Natural killer cell (primary cell): ENCODE measurements at regions not wholly inside any gene's neighbourhood (a gene's known extent, or its start where the extent isn't known, plus 50 kb on each side); places are given as distances from the start of the nearest gene placed in this dataset.

Source experiments
- ATAC-seq, 3 donors: fragments of 150-1000 bp in 2 of 3; fragments of 200-7000 bp in 1 of 3; cut with Tn5 transposase; 1 replicate in 1 of 3; 2 replicates in 2 of 3; pipeline ENCODE4 v1.10.0; 2021; ENCODE audit warnings: mild to moderate bottlenecking in 2 of 3, moderate library complexity in 2 of 3
- DNase-seq, 2 donors: peaks; one replicate each; pipeline versions ENCODE4 v3.0.0 to v3.0.0-alpha.2; 2013 to 2021; ENCODE audit warnings: mixed read lengths in 1 of 2
- H3K27ac ChIP-seq: one replicate; pipeline ENCODE4 v1.5.1; 2013; ENCODE audit warnings: mild to moderate bottlenecking, low read length
- H3K27me3 ChIP-seq: one replicate; pipeline ENCODE4 v1.6.1; 2013; ENCODE audit warnings: low read length; ENCODE audit not compliant: control insufficient read depth, insufficient read depth
- H3K36me3 ChIP-seq: one replicate; pipeline ENCODE4 v1.6.1; 2013; ENCODE audit warnings: low read length; ENCODE audit not compliant: control insufficient read depth, insufficient read depth
- H3K4me1 ChIP-seq: one replicate; pipeline ENCODE4 v1.6.1; 2013; ENCODE audit warnings: low read length; ENCODE audit not compliant: control insufficient read depth, insufficient read depth
- H3K4me3 ChIP-seq: one replicate; pipeline ENCODE4 v1.5.1; 2013; ENCODE audit warnings: low read length
- H3K9me3 ChIP-seq: one replicate; pipeline ENCODE4 v1.6.1; 2013; ENCODE audit warnings: low read length; ENCODE audit not compliant: control insufficient read depth, insufficient read depth
- H3K27ac Mint-ChIP-seq, 2 donors: one replicate each; pipeline ENCODE4 v1.8.0; 2022; ENCODE audit warnings: mild to moderate bottlenecking in 2 of 2, mixed read lengths in 2 of 2, moderate library complexity in 1 of 2
- H3K27me3 Mint-ChIP-seq, 2 donors: one replicate each; pipeline ENCODE4 v1.8.0; 2022; ENCODE audit warnings: low read depth in 2 of 2, mixed read lengths in 2 of 2
- H3K36me3 Mint-ChIP-seq: one replicate; pipeline ENCODE4 v1.8.0; 2022; ENCODE audit warnings: mixed read lengths
- H3K4me1 Mint-ChIP-seq, 2 donors: one replicate each; pipeline ENCODE4 v1.8.0; 2022; ENCODE audit warnings: mixed read lengths in 2 of 2
- H3K4me3 Mint-ChIP-seq: one replicate; pipeline ENCODE4 v1.8.0; 2022; ENCODE audit warnings: mild to moderate bottlenecking, moderate library complexity, mixed read lengths
- H3K9me3 Mint-ChIP-seq, 2 donors: one replicate each; pipeline ENCODE4 v1.8.0; 2022; ENCODE audit warnings: mixed read lengths in 2 of 2
- CTCF ChIP-seq: fragments of 200-600 bp; IDR thresholded peaks from one replicate; pipeline ENCODE4 v1.8.0; 2022; ENCODE audit warnings: antibody characterized with exemption
- WGBS: methylation state at CpG from one replicate; pipeline ENCODE4 v1.1.7; 2013; ENCODE audit warnings: missing lambda C conversion rate; ENCODE audit not compliant: insufficient coverage; 5-methylcytosine and 5-hydroxymethylcytosine counted together
- intact Hi-C: fragments of 100-400 bp; cut with micrococcal nuclease; formaldehyde crosslinking; loops from one replicate; pipeline ENCODE4 v1.14.2; 2022

GRCh38 chr18:30404422-30404821 lies 638.1 kb downstream of the DSC3 start:
- intact Hi-C loops, result no loop called here
- Histone ChIP-seq H3K36me3 (no peaks in the 10 kb centered on the region), H3K27ac (no peak overlapping the region), H3K9me3 (no peaks in the 10 kb centered on the region), H3K27me3 (no peaks in the 10 kb centered on the region), H3K4me3 (no peak overlapping the region), H3K4me1 (no peaks in the 10 kb centered on the region)
- DNase-seq (no peak), ATAC-seq (no peak)
- no peaks in the 10 kb centered on the region for H3K27me3 Mint-ChIP-seq
- H3K4me3 Mint-ChIP-seq, result no peak overlapping the region
- WGBS, result 100% methylated on average over 1 of the region's 1 CpG
- H3K36me3 Mint-ChIP-seq, result no peaks in the 10 kb centered on the region
- H3K4me1 Mint-ChIP-seq, result no peaks in the 10 kb centered on the region
- no peak overlapping the region for H3K27ac Mint-ChIP-seq
- TF ChIP-seq CTCF, result no peak
- peaks cover 6 to 12% of the 10 kb centered on the region in 2 donors for H3K9me3 Mint-ChIP-seq

DNA sequence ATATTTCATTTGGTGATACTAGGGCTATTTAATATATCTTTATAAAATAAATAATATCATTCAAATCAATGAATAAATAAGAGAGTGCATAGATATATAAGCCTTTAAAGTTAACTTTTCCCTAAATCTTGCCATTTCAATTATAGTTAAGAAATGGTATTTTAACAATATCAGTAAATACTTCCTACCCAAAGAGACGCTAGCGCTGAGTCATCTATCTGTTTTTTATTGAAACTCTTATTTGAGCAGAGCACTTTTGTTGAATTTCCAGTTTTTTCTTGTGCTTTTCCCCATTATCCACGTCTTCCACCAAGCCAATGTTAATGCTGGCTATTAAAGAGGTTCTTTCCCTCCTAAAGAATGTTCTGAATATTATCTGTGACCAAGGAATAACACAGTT lies 639.3 kb downstream of the DSC3 start:
- intact Hi-C loops, result no loop called here
- Histone ChIP-seq H3K27me3 (no peaks in the 10 kb centered on the region), H3K9me3 (no peaks in the 10 kb centered on the region), H3K27ac (no peak overlapping the region), H3K36me3 (no peaks in the 10 kb centered on the region), H3K4me3 (no peak overlapping the region), H3K4me1 (no peaks in the 10 kb centered on the region)
- DNase-seq (no peak), ATAC-seq (no peak)
- Mint-ChIP-seq H3K4me3 (no peak overlapping the region), H3K36me3 (no peaks in the 10 kb centered on the region), H3K27ac (no peak overlapping the region), H3K4me1 (no peaks in the 10 kb centered on the region), H3K27me3 (no peaks in the 10 kb centered on the region), H3K9me3 (peaks cover 4 to 9% of the 10 kb centered on the region in 2 donors)
- no peak for TF ChIP-seq CTCF
- 91% methylated on average over 2 of the region's 3 CpGs for WGBS

- H3K9me3 ChIP-seq, result no peaks in the 10 kb centered on the region
- no peaks in the 10 kb centered on the region for H3K36me3 ChIP-seq
- H3K27ac ChIP-seq, result no peak overlapping the region
- H3K9me3 Mint-ChIP-seq, result peaks cover 6 to 9% of the 10 kb centered on the region in 2 donors
- 25% methylated on average over 2 of the region's 2 CpGs for WGBS
- H3K27ac Mint-ChIP-seq, result no peak overlapping the region
- no peaks in the 10 kb centered on the region for H3K4me1 Mint-ChIP-seq
- intact Hi-C loops, result no loop called here
- H3K4me1 ChIP-seq, result no peaks in the 10 kb centered on the region
- no peaks in the 10 kb centered on the region for H3K27me3 Mint-ChIP-seq
- H3K4me3 Mint-ChIP-seq, result no peak overlapping the region
- H3K4me3 ChIP-seq, result no peak overlapping the region
- TF ChIP-seq CTCF, result no peak
- no peaks in the 10 kb centered on the region for H3K36me3 Mint-ChIP-seq
- no peaks in the 10 kb centered on the region for H3K27me3 ChIP-seq
- no peak for DNase-seq
- ATAC-seq, result no peak
Observed at GRCh38 chr18:30387401-30387800, 655.1 kb downstream of the DSC3 start.

DNA sequence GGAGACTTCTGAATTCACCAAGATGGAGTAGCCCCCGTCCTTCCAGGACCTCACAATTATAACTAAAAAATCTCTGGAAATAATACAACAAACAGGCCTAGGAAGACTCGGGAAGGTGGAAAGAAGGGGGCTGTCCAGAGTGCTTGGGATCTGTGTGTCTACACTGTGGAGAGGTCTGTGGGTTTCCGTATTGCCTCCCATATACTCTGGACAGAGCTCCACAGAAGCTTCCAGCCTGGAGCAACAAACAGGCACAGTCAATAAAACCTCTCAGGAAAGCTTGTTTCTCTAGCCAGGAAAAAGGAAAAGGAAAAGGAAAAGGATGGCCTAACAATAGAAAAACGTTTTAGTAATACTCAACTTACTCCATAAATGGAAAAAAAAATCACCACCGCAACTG lies 655.9 kb downstream of the DSC3 start:
- Histone ChIP-seq H3K4me3 (no peak overlapping the region), H3K36me3 (no peaks in the 10 kb centered on the region), H3K27me3 (no peaks in the 10 kb centered on the region), H3K4me1 (no peaks in the 10 kb centered on the region), H3K27ac (no peak overlapping the region), H3K9me3 (peaks cover 2% of the 10 kb centered on the region)
- Mint-ChIP-seq H3K27ac (no peak overlapping the region), H3K4me1 (no peaks in the 10 kb centered on the region), H3K36me3 (no peaks in the 10 kb centered on the region), H3K9me3 (peaks cover 6 to 11% of the 10 kb centered on the region in 2 donors), H3K27me3 (no peaks in the 10 kb centered on the region), H3K4me3 (no peak overlapping the region)
- ATAC-seq (no peak), DNase-seq (no peak)
- whole genome bisulfite sequencing, result 25% methylated on average over 4 of the region's 5 CpGs
- TF ChIP-seq CTCF, result no peak
- intact Hi-C loops, result no loop called here
